ENCODE measurements at regions not wholly inside any gene's neighbourhood (a gene's known extent, or its start where the extent isn't known, plus 50 kb on each side); places are given as distances from the start of the nearest gene placed in this dataset.

- DNase-seq (ENCODE audit: low read depth), result peak; percentile 65
Measured at GRCh38 chr3:107068980-107069379, 308.3 kb upstream of the CCDC54 start.

GRCh38 chr3:107076946-107077345 is 300.3 kb upstream of the CCDC54 start:
- DNase-seq (ENCODE audit: low read depth), result no peak

GRCh38 chr3:107077391-107077790 is 299.8 kb upstream of the CCDC54 start:
- no peak for DNase-seq (ENCODE audit: low read depth)

GRCh38 chr3:107082527-107082926 is 294.7 kb upstream of the CCDC54 start:
- no peak for DNase-seq (ENCODE audit: low read depth)

GRCh38 chr3:107085261-107085660 is 292.0 kb upstream of the CCDC54 start:
- no peak for DNase-seq (ENCODE audit: low read depth)

- no peak for DNase-seq (ENCODE audit: low read depth)
Measured at GRCh38 chr3:107092121-107092520, 285.1 kb upstream of the CCDC54 start.

- DNase-seq (ENCODE audit: low read depth), result no peak
Measured at GRCh38 chr3:107098864-107099263, 278.4 kb upstream of the CCDC54 start.

- DNase-seq (ENCODE audit: low read depth), result no peak
Measured at GRCh38 chr3:107100137-107100536, 277.1 kb upstream of the CCDC54 start.

- no peak for DNase-seq (ENCODE audit: low read depth)
Measured at GRCh38 chr3:107100573-107100972, 276.7 kb upstream of the CCDC54 start.

GRCh38 chr3:107103786-107104185 is 273.5 kb upstream of the CCDC54 start:
- DNase-seq (ENCODE audit: low read depth), result no peak

GRCh38 chr3:107106316-107106715 is 270.9 kb upstream of the CCDC54 start:
- DNase-seq (ENCODE audit: low read depth), result peak; percentile 32

- no peak for DNase-seq (ENCODE audit: low read depth)
Measured at GRCh38 chr3:107106907-107107306, 270.3 kb upstream of the CCDC54 start.

GRCh38 chr3:107110596-107111305 is 266.5 kb upstream of the CCDC54 start:
- DNase-seq (ENCODE audit: low read depth), result no peak

- DNase-seq (ENCODE audit: low read depth), result no peak
Measured at GRCh38 chr3:107111872-107112271, 265.4 kb upstream of the CCDC54 start.

- no peak for DNase-seq (ENCODE audit: low read depth)
Measured at GRCh38 chr3:107112356-107112755, 264.9 kb upstream of the CCDC54 start.

- no peak for DNase-seq (ENCODE audit: low read depth)
Measured at GRCh38 chr3:107116251-107116650, 261.0 kb upstream of the CCDC54 start.

- no peak for DNase-seq (ENCODE audit: low read depth)
Measured at GRCh38 chr3:107117156-107117555, 260.1 kb upstream of the CCDC54 start.

GRCh38 chr3:107117922-107118536 is 259.2 kb upstream of the CCDC54 start:
- peak; percentile 49 for DNase-seq (ENCODE audit: low read depth)

GRCh38 chr3:107124885-107125284 is 252.4 kb upstream of the CCDC54 start:
- DNase-seq (ENCODE audit: low read depth), result no peak

- DNase-seq (ENCODE audit: low read depth), result no peak
Measured at GRCh38 chr3:107128946-107129345, 248.3 kb upstream of the CCDC54 start.

GRCh38 chr3:107130089-107130700 is 247.0 kb upstream of the CCDC54 start:
- no peak for DNase-seq (ENCODE audit: low read depth)

GRCh38 chr3:107132674-107133073 is 244.6 kb upstream of the CCDC54 start:
- no peak for DNase-seq (ENCODE audit: low read depth)

GRCh38 chr3:107133891-107134290 is 243.3 kb upstream of the CCDC54 start:
- DNase-seq (ENCODE audit: low read depth), result no peak

Measured in non-pigmented ciliary epithelial cell (primary cell).